GM19395 (cell line): ENCODE measurements at regions not wholly inside any gene's neighbourhood (a gene's known extent, or its start where the extent isn't known, plus 50 kb on each side); places are given as distances from the start of the nearest gene placed in this dataset.
"Not testable (repeated sequence)": the region's sequence is repeated elsewhere in the genome, so short reads cannot be mapped to it uniquely, and the experiment has no call there.

ENCODE experiments used
- ATAC-seq: cut with Tn5 transposase; IDR thresholded peaks from one replicate; pipeline ENCODE4 v1.9.1; 2021; ENCODE audit warnings: mild to moderate bottlenecking, moderate library complexity; ENCODE audit not compliant: unreplicated experiment

DNA sequence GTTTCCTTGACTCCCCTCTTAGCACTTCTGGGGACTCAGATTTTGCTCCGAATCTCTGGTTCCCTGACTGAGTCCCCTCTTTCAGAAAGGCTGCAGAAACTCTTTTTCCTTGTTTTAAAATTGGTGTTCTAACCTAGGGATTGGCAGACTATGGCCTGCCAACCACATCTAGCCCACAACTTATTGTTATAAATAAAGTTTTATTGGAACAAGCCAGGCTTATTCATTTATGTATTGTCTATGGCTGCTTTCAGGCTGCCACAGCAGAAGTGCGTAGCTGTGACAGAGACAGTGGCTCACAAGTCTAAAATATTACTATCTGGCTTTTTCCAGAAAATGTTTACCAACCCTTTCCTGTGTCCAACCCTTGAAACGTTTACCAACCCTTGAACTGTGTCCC, 81.7 kb downstream of the IER5 start:
- ATAC-seq: no peak

DNA sequence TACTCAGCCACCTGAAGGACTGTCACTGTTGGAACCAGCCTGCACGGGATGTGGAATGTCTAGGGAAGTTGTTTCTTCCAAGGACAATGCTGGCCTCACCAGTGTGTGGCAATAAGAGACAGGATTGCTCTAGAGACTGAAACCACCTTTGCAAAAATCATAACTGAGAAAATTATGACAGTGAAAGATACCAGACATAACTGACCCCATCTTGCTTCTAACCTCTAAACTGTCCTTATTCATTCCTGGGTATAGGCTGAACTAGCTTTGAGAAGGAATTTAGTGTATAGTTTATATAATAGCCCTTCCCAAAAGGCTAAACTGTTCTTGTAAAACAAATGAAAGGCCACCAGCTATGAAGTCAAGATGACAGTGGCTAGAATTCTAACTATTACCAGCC, 83.6 kb downstream of the IER5 start:
- no peak for ATAC-seq

DNA sequence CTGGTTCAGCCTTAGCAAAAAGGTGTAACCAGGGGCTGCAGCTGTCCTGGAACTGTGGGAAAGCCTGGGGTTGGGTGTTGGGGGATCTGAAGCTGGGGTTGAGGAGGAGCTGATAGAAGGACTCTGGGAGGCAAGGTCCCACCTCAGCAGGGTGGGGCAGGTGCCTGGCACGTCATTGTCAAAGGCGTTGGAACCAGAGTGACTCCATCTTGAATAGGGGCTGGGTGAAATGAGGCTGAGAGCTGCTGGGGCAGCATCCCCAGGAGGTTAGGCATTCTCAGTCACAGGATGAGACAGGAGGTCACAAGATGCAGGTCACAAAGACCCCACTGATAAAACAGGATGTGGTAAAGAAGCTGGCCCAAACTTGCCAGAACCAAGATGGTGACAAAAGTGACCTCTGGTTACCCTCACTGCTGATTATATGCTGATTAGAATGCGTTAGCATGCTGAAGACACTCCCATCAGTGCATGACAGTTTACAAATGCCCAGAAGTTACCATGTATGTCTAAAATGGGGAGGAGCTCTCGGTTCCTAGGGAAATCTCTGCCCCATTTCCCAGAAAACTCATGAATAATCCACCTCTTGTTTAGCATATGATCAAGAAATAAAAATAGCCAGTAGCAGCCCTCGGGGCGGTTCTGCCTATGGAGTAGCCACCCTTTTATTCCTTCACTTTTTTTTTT, 85.4 kb downstream of the IER5 start:
- no peak for ATAC-seq

DNA sequence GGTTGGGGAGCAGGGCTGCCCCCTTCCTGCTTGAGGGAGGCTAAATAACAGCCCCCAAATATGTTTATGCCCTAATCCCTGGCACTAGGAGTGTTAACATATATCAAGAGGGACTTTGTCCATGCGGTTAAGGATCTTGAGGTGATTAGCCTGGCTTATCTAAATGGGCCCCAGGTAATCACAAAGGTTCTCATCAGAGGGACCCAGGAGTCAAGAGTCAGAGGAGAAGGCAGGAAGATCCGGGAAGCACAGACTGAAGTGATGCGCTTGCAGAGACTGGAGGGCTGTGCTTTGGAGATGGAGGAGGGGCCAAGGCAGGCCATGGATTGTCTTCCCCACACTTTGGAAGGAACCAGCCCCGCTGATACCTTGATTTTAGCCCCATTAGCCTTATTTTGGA, 86.4 kb downstream of the IER5 start:
- ATAC-seq: no peak

DNA sequence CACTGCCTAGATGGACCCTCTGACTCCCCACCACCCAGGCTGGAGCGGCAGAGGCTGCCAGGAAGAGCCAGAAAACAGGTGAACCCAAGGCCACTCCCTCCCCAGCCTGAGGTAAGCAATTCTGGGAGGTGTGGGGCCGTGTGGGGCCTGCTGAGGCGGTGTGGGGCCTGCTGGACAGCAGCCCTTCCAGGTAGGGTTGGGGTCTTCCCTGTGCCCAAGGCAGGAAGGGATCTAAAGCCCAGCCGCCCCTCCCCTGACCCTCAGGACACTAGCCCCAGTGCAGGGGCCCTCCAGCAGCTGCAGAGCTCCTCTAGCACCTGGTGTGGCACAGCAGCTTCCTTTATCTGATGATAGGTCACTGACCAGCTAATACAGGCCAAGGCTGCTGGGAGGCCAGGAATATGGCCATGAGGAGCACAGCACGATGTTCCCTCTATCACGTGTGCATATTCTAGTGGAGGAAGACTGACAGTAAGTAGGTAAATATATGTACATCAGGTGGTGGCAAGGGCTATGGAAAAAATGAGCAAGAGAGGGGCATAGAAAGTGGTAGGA, 86.9 kb downstream of the IER5 start:
- no peak for ATAC-seq

DNA sequence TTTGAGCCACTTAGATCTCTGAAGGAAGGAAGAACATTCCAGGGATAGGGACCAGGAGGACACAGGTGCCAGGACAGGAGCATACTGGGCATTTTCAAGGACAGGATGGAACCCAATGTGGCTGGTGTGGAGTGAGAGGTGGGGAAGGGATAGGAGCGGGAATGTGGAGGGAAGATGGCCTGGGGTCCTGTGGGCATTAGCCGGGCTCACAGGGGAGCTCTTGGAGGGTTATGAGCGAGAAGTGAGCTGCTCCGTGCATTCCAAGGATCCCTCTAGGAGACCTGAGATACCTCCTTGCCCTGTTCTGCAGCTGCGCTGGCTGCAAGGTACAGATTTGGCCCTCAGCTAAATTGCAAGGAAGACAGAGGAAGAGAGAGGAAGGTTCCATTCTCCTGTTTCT, 87.5 kb downstream of the IER5 start:
- no peak for ATAC-seq

DNA sequence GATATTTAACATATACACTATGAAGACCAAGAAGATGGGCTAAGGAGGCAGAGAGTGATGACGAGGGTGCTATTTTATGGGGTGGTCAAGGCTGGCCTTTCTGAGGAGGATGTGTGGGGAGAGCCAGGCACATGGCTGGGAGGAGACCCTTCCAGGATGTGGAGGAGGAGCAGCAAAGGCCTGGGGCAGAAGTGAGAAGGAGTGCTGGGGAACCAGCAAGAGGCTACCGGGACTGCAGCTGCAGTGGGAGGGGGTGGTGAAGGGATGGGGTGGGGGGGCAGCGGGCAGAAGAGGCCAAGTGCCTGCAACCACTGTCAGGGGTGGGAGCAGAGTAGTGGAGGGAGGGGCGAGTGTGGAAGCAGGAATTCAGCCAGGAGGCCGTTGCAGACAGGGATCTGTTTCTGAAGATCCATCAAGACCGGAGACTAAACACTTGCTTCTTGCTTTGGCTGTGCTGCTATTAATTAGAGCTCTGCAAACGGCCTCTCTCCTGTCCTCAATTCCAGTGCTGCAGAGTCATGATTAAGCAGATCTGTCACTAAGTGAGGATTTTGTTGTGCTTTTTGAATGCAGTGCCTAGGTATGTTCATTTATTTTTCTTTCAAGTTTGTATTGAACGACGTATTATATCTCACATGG, 89.9 kb downstream of the IER5 start:
- no peak for ATAC-seq

DNA sequence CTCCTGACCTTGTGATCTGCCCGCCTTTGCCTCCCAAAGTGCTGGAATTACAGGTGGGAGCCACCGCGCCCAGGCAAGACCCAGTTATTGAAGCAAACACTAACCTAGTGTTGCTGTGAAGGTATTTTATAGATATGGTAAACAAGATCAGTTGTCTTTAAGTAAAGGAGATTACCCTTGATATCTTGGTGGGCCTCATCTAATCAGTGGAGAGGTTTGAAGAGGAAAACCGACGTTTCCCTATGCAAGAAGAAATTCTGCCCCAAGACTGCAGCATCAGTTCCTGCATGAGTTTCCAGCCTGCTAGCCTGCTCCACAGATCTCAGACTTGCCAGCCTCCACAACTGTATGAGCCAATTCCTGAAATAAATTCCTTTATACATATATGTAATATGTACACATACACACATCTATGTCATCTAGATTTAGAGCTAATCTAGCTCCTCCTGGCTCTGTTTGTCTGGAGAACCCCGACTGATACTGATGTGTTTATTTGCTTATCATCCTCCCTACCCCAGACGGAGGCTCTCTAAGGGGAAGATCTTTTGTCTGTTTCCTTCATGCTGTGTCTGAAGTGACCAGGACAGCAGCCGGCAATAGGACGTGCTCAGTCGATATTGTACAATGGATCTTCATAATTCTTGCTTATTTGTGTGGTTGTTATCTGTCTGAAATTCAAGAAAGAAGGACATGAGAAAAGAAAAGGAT, 90.9 kb downstream of the IER5 start:
- no peak for ATAC-seq

DNA sequence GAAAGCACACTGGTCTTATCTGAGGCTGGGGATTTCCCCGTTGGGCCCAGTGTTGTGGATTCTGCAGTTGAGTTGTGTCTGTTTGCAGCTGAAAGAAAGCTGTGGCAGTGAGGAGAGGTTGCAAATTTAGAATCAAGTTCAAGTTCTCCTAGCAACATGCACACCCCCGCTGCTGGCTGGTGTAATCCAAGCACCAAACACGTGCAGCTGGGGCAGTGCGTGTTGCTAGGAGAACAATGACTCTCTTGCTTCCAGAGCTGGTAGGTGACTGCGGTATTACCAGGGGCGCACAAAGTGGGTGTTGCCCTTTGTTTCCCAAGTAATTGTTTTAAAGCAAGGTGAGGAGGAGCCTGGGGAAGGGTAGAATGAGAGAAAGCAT, 91.5 kb downstream of the IER5 start:
- ATAC-seq: no peak

DNA sequence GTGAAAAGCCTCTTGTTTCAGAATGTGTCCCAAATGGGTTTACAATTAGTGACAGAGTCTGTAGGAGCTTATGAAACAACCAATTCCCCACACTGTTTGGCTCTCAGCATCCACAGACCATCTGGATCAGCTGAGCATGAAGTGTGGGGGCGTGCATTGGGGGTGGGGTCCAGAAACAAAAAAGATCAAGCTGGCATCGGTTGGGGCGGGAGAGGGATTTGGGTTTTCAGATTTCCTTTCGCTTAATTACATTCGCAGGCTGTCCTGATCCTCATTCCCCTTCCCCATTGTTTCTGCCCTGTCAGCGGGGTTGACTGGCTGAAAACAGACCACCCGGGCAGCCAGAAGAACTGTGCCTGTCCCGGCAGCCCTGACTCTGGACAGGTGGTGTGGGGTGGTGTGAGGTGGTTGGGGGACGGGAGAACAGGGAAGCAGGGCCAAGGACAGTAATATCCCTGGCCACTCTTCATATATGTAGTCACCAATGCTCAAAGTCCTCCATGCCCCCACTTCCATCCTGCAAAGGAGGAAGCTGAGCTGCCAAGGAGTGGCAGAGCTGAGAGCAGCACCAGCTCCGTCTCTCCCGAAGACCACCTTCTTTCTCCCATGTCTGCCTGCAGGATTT, 92.0 kb downstream of the IER5 start:
- no peak for ATAC-seq

DNA sequence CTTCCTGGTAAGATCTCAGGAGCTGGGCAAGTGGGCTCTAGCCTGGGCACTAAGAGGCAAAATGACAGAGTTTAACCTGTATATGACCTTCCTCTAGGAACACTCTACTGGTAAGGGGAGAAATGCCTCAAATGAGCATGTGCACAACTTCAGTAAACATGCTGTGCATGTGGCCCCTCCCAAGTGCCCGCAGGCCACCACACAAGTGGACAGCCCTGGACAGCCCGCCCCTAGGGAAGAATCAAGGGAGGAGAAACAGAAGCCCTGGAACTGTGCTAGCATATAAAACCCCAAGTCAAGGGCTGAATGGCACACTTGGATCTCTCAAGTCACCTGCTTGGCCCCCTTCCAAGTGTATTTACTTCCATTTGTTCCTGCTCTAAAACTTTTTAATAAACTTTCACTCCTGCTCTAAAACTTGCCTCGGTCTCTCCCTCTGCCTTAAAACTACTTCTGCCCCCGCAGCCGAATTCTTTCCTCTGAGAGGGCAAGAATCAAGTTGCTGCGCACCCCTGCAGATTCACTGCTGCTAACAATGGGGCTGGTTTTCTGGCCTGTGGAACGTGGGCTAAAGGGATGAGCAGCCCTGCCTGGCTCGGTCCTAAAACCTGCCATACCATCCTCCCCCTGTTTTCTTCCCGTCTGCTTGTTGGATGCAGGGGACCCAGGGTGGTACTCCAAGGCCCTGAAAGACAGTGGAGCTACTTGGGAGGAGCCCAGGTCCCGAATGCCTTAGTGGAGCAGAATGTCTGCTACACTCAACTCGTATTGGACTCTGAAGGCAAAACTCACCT, 93.5 kb downstream of the IER5 start:
- no peak for ATAC-seq

DNA sequence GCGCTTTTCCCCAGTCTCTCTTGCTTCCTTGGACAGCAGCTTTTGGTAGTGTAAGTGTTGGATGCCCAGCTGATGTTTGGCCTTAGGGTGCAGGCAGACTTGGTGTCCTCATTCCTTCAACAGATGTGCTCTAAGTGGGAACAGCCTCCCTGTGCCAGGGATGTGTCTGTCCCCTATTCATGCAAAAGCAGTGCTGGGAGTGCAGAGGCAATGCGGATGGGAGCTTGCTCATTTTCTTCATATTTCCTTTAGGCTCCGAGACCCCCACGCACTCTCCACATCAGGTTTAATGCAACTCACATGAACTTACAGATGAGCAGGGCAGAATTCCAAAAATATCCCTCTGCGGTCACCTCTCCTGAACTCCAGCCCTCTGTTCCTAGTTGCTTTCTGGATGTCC, 96.1 kb downstream of the IER5 start:
- ATAC-seq: no peak

DNA sequence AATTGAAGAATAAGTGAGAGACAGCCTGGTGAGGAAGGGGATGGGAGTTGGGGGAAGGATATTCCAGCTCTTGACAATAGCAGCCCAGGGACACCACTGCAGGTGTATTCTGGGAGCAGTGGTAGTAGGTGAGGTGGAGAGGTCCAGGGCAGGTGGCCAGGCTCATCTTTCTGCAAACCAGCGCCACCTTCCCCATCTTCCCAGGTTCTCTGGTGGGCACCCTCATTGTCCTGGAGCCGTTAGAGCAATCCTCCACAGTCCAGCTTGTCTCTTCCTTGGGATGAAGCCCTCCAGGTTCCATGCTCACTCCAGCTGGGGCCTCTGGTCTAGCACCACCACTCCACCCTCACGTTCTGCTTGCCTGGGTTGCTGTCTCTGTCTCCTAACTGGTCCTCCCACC, 97.0 kb downstream of the IER5 start:
- no peak for ATAC-seq

DNA sequence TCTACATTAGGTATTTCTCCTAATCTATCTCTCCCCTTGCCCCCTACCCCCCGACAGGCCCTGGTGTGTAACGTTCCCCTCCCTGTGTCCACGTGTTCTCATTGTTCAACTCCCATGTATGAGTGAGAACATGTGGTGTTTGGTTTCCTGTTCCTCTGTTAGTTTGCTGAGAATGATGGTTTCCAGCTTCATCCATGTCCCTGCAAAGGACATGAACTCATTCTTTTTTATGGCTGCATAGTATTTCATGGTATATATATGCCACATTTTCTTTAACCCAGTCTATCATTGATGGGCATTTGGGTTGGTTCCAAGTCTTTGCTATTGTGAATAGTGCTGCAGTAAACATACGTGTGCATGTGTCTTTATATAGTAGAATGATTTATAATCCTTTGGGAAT, 97.6 kb downstream of the IER5 start:
- ATAC-seq: not testable (repeated sequence)

DNA sequence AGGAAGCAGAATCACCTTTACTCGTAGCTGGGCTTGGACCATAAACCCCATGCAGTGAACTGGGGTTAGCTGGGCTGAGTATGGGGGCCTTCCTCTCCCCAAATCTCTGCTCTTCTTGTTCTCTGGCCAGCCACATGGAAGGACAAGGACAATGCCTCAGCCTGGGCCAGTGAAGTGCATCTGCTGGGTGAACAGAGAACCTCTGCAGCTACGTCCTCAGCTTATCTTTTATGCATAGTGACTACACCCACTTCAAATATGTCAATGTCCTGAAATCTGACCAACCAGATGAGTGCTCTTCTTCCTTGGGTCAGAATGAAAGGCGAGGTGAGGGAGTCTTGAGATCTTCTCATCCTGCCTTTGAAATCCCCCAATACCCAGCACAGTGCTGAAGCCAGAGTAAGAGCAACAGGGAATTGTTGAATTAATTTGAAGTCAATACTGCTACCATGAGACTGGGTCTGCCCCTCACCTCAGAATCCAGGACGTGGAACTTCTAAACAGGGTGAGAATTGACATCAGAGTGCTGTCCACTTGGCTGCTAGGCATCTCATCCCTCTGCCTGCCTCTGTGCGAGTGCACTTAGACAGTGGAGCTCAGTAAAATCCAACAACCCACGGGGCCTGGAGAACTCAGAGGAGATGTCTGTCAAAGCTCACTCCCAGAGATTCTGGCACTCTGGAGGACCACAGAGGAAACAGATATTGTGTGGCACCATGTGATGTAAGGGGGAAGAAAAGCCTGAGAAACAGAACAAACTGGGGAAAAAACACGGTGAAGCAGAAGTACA, 99.0 kb downstream of the IER5 start:
- no peak for ATAC-seq

DNA sequence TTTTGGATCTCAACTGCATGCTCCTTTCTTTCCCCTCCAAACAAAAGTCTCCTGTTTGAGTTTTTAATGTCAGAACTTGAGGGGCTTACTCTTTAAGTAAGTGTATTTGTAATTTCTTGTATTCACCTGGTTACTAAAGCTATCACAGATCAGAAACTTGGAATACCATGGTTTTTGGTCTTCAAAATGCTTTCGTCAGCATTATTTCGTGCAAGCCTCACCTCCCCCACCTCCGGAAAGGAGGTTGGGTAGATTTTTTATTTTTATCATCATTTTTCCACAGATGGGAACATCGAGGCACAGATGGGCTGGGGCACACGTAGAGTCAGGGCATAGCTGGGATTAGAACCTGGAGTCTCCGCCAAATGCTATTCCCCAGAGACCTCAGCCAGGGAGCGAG, 100.7 kb downstream of the IER5 start:
- no peak for ATAC-seq

DNA sequence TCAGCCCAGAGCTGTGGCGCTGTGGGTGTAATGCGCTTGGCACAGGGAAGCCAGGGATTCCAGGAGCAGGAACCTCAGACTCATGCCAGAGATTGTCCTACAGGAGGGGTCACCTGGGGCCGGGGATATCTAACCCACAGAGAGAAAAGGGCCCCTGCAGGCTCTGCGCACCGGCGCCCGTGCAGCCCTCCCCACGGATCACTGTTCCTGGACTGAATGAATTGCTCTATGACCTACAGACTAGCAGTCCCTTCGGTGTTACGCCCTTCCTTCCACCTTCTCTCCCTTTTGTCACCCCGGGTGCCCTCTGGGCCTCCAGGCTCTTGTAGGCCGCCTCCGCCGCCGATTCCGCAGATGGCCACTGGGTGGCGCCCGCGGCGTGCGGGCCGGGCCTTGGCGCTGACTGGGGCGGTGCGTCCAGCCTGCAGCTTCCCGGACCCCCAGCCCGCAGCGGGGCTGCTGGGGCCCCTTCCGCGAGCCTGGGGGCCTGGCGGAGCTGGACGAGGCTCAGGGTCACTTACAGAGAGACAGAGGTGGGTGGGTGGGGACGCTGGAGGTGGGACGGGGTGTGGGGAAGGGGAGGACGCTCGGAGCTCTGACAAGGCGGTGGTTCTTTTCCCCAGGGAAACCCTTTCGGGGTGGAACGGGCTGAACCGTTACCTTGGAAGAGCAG, 101.3 kb downstream of the IER5 start:
- peak; percentile 63 for ATAC-seq

DNA sequence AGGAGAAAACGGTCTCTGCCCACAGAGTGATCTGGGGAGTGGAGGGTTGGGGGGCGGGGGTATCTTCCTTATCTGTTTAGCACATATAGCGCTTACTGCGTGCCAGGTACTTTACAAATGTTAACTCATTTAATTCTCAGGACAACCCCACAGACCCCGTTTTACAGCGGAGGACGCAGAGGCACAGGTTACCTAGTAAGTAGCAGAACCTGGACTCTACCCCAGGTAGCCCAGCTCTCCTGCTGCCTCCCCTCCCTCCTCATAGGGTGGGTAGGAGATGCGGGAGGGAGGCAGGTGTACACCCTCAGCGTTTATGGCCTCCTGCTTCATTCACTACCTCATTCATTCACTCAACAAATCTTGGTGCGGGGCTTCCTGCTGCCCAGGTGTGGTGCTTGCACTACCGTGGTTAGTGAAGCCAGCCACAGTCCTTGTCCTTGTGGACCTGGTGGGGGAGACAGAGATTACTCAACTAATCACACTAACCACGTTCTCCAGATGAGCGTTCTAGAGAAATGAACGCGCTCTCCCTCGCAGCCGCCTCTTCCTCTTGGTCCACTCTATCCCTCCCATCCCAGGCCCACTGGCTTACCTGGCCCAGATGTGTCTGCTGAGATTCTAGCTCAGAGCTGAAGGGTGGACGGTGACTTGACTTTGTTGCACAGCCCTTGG, 102.0 kb downstream of the IER5 start:
- no peak for ATAC-seq

DNA sequence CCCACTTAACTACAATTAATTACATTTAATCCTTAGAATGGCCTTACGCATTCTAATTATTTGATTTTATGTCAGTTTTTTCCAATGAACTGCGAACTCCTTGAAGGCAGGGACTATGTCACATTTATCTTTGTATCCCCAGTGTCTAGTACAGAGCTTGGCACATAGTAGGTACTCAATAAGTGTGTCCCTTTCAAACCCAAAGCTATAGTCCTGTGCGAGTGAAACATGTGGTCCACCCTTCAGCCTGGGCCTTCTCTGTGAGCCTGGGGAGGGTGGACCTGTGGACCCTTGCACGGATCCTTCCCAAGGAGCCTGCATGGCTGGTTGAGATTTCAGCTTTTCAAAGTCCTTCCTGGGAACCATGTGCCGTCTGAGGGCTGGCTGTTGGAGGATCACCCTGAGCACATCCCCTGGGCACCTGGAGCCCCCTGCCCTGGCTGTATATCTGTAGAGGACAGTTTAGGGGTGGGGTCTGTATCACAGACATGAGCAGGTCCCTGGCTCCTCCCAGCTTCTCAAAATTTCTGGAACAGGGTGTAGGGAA, 103.1 kb downstream of the IER5 start:
- ATAC-seq: no peak
